HEK293 (cell line): ENCODE measurements at regions not wholly inside any gene's neighbourhood (a gene's known extent, or its start where the extent isn't known, plus 50 kb on each side); places are given as distances from the start of the nearest gene placed in this dataset.

Source experiments
- BCL11A ChIP-seq: fragments of 450-650 bp; formaldehyde crosslinking; IDR thresholded peaks from 2 replicates; pipeline ENCODE4 v1.5.1; 2016; ENCODE audit warnings: low read depth, missing biosample characterization, missing genetic modification characterization
- ZNF24 ChIP-seq: fragments of 450-650 bp; formaldehyde crosslinking; IDR thresholded peaks from 2 replicates; pipeline ENCODE4 v1.5.1; 2016; ENCODE audit warnings: missing biosample characterization, missing genetic modification characterization
- ZNF660 ChIP-seq: fragments of 450-650 bp; IDR thresholded peaks from 2 replicates; pipeline ENCODE4 v1.5.1; 2018; ENCODE audit warnings: missing biosample characterization, mild to moderate bottlenecking, missing genetic modification characterization
- TF ChIP-seq, protein P1 (sequence below): fragments of 450-650 bp; formaldehyde crosslinking; IDR thresholded peaks from 2 replicates; pipeline ENCODE4 v1.5.1; 2016; ENCODE audit warnings: missing biosample characterization, missing genetic modification characterization, low read depth
- TF ChIP-seq, protein P2 (sequence below): fragments of 450-650 bp; formaldehyde crosslinking; IDR thresholded peaks from 2 replicates; pipeline ENCODE4 v1.5.1; 2016; ENCODE audit warnings: missing biosample characterization, missing genetic modification characterization

DNA sequence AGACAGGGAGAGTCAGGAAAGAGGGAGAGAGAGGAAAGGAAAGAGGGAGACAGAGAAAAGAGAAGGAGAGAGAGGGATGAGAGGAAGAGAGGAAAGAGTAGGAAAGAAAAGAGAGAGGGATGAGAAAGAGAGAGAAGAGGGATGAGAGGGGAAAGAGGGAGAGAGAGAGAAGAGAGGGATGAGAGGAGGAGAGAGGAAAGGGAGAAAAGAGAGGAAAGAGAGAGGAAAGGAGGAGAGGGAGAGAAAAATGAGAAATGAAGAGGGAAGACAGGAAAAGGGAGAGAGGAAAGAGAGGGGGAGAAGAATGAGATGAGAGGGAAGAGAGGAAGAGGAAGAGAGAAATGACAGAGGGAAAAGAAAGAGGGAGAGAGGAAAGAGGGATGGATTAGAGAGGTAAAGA is 207.0 kb upstream of the SKOR2 start:
- TF ChIP-seq BCL11A (tag by site-specific recombination) = no peak
- TF ChIP-seq ZNF660 (tag by site-specific recombination) = no peak
- no peak for TF ChIP-seq ZNF24 (tag by site-specific recombination)
- TF ChIP-seq, protein P1, sequence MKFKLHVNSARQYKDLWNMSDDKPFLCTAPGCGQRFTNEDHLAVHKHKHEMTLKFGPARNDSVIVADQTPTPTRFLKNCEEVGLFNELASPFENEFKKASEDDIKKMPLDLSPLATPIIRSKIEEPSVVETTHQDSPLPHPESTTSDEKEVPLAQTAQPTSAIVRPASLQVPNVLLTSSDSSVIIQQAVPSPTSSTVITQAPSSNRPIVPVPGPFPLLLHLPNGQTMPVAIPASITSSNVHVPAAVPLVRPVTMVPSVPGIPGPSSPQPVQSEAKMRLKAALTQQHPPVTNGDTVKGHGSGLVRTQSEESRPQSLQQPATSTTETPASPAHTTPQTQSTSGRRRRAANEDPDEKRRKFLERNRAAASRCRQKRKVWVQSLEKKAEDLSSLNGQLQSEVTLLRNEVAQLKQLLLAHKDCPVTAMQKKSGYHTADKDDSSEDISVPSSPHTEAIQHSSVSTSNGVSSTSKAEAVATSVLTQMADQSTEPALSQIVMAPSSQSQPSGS = no peak
- TF ChIP-seq, protein P2, sequence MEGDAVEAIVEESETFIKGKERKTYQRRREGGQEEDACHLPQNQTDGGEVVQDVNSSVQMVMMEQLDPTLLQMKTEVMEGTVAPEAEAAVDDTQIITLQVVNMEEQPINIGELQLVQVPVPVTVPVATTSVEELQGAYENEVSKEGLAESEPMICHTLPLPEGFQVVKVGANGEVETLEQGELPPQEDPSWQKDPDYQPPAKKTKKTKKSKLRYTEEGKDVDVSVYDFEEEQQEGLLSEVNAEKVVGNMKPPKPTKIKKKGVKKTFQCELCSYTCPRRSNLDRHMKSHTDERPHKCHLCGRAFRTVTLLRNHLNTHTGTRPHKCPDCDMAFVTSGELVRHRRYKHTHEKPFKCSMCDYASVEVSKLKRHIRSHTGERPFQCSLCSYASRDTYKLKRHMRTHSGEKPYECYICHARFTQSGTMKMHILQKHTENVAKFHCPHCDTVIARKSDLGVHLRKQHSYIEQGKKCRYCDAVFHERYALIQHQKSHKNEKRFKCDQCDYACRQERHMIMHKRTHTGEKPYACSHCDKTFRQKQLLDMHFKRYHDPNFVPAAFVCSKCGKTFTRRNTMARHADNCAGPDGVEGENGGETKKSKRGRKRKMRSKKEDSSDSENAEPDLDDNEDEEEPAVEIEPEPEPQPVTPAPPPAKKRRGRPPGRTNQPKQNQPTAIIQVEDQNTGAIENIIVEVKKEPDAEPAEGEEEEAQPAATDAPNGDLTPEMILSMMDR (tag by site-specific recombination) = no peak
